ENCODE measurements at regions not wholly inside any gene's neighbourhood (a gene's known extent, or its start where the extent isn't known, plus 50 kb on each side); places are given as distances from the start of the nearest gene placed in this dataset.

DNA sequence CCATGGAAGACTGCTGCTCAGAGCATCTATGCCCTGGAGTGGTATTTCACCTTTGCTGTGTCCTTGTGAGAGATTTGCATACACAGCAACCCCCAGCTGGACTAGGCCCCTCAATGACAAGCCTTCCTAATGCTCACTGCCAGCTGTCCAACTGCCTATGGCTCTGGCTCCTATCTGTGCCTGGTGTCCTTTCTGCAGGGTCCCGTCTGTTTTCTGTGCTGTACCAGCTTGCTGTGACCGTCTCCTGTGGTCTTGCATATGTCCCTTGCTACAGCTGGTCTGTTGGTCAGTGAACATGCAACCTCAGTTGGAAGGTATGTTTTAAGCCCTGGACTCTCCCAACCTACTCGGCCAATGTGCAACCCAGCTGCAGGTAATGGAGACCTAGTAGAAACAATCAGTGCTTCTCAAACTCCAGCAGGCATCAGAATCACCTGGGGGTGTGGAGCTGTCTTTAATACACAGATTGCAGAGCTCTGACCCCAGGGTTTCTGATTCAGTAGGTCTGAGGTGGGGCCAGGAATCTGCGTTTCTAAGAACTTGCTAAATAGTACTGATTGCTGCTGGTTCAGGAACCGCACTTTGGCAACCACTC lies 306.4 kb upstream of the ZNF32 start:
- TF ChIP-seq, protein P1, sequence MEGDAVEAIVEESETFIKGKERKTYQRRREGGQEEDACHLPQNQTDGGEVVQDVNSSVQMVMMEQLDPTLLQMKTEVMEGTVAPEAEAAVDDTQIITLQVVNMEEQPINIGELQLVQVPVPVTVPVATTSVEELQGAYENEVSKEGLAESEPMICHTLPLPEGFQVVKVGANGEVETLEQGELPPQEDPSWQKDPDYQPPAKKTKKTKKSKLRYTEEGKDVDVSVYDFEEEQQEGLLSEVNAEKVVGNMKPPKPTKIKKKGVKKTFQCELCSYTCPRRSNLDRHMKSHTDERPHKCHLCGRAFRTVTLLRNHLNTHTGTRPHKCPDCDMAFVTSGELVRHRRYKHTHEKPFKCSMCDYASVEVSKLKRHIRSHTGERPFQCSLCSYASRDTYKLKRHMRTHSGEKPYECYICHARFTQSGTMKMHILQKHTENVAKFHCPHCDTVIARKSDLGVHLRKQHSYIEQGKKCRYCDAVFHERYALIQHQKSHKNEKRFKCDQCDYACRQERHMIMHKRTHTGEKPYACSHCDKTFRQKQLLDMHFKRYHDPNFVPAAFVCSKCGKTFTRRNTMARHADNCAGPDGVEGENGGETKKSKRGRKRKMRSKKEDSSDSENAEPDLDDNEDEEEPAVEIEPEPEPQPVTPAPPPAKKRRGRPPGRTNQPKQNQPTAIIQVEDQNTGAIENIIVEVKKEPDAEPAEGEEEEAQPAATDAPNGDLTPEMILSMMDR (IDR thresholded peaks at IDR 0.05; ENCODE audit: control insufficient read depth, insufficient read depth, low read depth, low read length, missing control alignments) = no peak
- H3K4me3 ChIP-seq (ENCODE audit: control insufficient read depth, low read depth, low read length) = no peak overlapping the region
- no peak for DNase-seq (ENCODE audit: low read depth)

DNA sequence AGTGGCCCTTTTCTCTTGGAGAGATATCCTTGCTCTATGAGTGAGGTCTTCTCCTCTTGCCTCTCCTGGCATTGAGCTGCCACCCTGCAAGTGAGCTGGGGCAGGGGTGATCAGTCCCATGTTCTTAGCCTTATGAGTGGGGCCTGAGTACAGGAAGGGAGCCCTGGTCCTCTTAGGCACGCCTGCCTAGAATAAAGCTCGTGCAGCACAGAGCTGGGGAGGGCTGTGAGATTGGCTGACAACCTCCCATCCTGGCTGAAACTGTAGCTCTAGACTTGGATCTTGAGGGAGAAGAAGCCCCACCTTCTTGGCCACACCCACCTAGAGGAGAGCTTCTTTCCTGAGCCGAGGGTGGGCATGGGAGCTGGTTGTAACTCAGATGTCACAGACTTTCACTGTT lies 305.0 kb upstream of the ZNF32 start:
- no peak for DNase-seq (ENCODE audit: low read depth)
- TF ChIP-seq, protein P1 (IDR thresholded peaks at IDR 0.05; ENCODE audit: control insufficient read depth, insufficient read depth, low read depth, low read length, missing control alignments) = no peak
- H3K4me3 ChIP-seq (ENCODE audit: control insufficient read depth, low read depth, low read length) = no peak overlapping the region

DNA sequence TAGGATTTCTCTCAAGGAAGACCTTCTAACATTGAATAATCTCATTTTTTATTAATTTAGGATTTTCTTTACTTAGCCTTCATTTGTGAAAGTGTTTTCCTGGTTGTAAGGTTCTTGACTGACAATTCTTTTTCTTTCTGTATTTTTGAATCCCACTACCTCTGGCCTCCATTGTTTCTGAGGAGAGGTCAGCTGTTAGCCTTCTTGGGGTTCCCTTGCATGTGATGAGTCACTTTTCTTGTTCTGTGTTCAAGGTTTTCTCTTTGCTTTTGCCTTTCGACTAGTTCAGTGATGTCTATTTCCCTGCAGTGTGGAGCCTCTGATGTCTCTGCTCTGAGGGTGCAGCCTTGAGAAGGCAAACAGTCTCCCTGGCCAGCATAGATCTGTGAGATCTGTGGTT lies 304.1 kb upstream of the ZNF32 start:
- TF ChIP-seq, protein P1 (IDR thresholded peaks at IDR 0.05; ENCODE audit: control insufficient read depth, insufficient read depth, low read depth, low read length, missing control alignments) = no peak
- H3K4me3 ChIP-seq (ENCODE audit: control insufficient read depth, low read depth, low read length) = no peak overlapping the region

DNA sequence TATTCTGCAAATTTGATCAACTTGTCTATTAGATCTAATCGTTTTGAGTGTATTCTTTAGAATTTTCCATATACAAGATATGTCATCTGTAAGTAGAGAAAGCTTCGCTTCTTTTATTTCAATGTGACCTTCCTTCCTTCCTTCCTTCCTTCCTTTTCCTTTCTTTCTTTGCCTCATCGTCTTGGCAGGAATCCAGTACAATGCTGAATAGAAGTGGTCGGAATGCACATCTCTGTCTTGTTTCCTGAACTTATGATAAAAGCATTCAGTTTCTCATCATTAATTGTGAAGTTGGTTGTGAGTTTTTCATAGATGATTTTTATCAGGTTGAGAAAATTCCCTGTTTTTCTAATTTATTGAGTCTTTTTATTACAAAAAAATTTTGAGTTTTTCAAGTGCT lies 300.7 kb upstream of the ZNF32 start:
- H3K4me3 ChIP-seq (ENCODE audit: control insufficient read depth, low read depth, low read length) = no peak overlapping the region
- TF ChIP-seq, protein P1 (IDR thresholded peaks at IDR 0.05; ENCODE audit: control insufficient read depth, insufficient read depth, low read depth, low read length, missing control alignments) = no peak
- DNase-seq (ENCODE audit: low read depth) = no peak

More for the DNA sequence above, 304.1 kb upstream of the ZNF32 start:
- no peak for DNase-seq (ENCODE audit: low read depth)

DNA sequence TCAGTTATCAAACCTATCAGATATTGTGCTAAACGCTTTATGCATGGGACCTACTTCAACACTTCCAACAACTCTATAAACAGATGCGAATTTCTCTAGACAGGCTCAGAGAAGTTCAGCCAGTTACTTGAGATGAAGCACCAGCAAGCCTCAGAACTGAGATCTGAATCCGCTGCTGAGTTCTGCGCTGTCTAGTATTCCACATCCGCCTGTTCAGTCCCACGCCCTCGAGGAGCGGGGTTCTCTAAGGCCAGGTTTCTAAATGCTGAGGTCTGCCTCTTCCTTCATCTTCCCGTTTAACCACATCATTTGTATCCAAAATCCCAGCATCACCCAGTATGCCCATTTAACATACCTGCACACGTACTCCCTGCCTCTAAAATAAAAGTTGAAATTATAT lies 297.8 kb upstream of the ZNF32 start:
- H3K4me3 ChIP-seq (ENCODE audit: control insufficient read depth, low read depth, low read length) = no peak overlapping the region
- no peak for DNase-seq (ENCODE audit: low read depth)
- TF ChIP-seq, protein P1 (IDR thresholded peaks at IDR 0.05; ENCODE audit: control insufficient read depth, insufficient read depth, low read depth, low read length, missing control alignments) = no peak

DNA sequence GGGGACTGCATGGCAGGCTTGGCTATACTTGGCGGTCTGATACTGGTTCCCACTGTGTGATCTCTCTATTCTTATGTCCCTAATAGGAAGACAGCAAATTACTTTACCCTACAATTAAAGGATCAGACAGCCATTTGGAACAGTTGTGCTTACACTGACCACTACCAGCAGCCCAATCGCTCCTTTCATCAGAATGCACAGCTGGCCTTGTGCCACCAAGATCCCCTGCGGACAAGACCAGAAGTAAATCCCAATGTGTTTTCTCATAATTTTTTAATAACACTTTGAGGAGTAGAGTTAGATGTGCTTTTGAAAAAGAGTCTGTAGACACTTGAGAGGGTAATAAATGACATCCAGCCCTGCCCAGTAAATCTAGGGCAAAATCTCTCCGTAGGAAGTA lies 297.2 kb upstream of the ZNF32 start:
- TF ChIP-seq, protein P1 (IDR thresholded peaks at IDR 0.05; ENCODE audit: control insufficient read depth, insufficient read depth, low read depth, low read length, missing control alignments) = no peak
- H3K4me3 ChIP-seq (ENCODE audit: control insufficient read depth, low read depth, low read length) = no peak overlapping the region
- no peak for DNase-seq (ENCODE audit: low read depth)
